Endothelial cell of umbilical vein (primary cell): ENCODE measurements at regions not wholly inside any gene's neighbourhood (a gene's known extent, or its start where the extent isn't known, plus 50 kb on each side); places are given as distances from the start of the nearest gene placed in this dataset.

ENCODE experiments used
- CTCF ChIP-seq, 2 donors: IDR thresholded peaks; 1 replicate in 1 of 2; 2 replicates in 1 of 2; pipeline ENCODE4 v1.5.1; 2011; ENCODE audit warnings: low read length in 2 of 2, mild to moderate bottlenecking in 2 of 2, moderate library complexity in 2 of 2, control low read depth in 1 of 2, inconsistent platforms in 1 of 2, low read depth in 1 of 2; ENCODE audit not compliant: insufficient read depth in 1 of 2; ENCODE audit errors: extremely low read depth in 1 of 2
- EZH2 ChIP-seq: IDR thresholded peaks from 2 replicates; pipeline ENCODE4 v1.6.1; 2012; ENCODE audit warnings: borderline replicate concordance, low read depth, mild to moderate bottlenecking, moderate library complexity, low read length, inconsistent platforms; ENCODE audit not compliant: severe bottlenecking
- JUN ChIP-seq: IDR thresholded peaks from 2 replicates; pipeline ENCODE4 v1.6.1; 2011; ENCODE audit warnings: borderline replicate concordance, low read depth; ENCODE audit not compliant: insufficient read length, insufficient read depth
- MAX ChIP-seq: IDR thresholded peaks from 2 replicates; pipeline ENCODE4 v1.6.1; 2011; ENCODE audit not compliant: insufficient read depth, insufficient read length
- MYC ChIP-seq: IDR thresholded peaks from one replicate; pipeline ENCODE4 v1.6.1; 2011; ENCODE audit warnings: mild to moderate bottlenecking, low read depth, low read length
- POLR2A ChIP-seq: IDR thresholded peaks from 2 replicates; pipeline ENCODE4 v1.6.1; 2012; ENCODE audit warnings: low read depth, mild to moderate bottlenecking, control low read depth, low read length
- POLR2AphosphoS5 ChIP-seq: IDR thresholded peaks from 2 replicates; pipeline ENCODE4 v1.6.1; 2012; ENCODE audit warnings: low read depth, mild to moderate bottlenecking, control low read depth, low read length, moderate library complexity; ENCODE audit not compliant: insufficient read depth

DNA sequence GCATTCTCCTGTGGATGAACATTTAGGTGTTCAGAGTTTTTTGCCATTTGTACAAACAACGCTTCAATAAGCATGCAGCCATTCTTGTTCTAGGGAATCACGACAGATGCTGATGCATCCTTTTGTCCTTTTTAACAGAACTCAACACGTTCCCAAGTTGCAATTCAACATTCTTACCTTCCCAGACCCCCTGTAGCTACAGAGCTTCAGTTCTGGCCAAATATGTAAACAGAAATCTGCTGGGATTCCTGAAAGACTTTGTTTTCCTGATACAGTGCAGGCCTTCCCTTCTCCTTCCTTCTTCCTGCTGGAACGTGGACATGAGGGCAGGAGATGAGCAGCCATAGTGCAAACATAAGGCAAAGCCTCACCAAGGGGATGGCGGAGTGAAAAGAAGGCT is 59.1 kb upstream of the SPATA12 start:
- no peak for TF ChIP-seq EZH2
- no peak for TF ChIP-seq CTCF (IDR thresholded peaks at IDR 0.05; ENCODE audit: extremely low read depth in 1 of 2, insufficient read depth in 1 of 2, low read depth in 1 of 2, low read length in 2 of 2)
- no peak for TF ChIP-seq POLR2AphosphoS5
- no peak for TF ChIP-seq MAX
- TF ChIP-seq JUN: no peak
- no peak for TF ChIP-seq POLR2A
- TF ChIP-seq MYC: no peak
